ENCODE measurements at regions not wholly inside any gene's neighbourhood (a gene's known extent, or its start where the extent isn't known, plus 50 kb on each side); places are given as distances from the start of the nearest gene placed in this dataset.

- Histone ChIP-seq H2BK15ac (ENCODE audit: low read depth, low read length) (no peak overlapping the region), H3K27me3 (ENCODE audit: control insufficient read depth, insufficient read depth, low read length) (no peaks in the 10 kb centered on the region)
Observed at GRCh38 chr6:165931675-165932074, 236.0 kb downstream of the TBXT start.

More at GRCh38 chr6:165931675-165932074, 236.0 kb downstream of the TBXT start:
- intact Hi-C loops (cut with micrococcal nuclease) = no loop called here
- no peak overlapping the region for H3K4me3 ChIP-seq (ENCODE audit: insufficient read depth, low read depth, low read length)
- dilution Hi-C loops (cut with HindIII; ENCODE audit: low sequenced_read_pairs, unreplicated experiment) = no loop called here
- DNase-seq = no peak
- ATAC-seq (ENCODE audit: low read depth) = no peak
- no peak overlapping the region for H2BK20ac ChIP-seq (ENCODE audit: low read depth, low read length)
- ChIA-PET POLR2A (ENCODE audit: unreplicated experiment) (no interaction called here), CTCF (interaction anchor here (0.5 kb wide), 1 partner anchor 251 kb away, joined by 3 read pairs; no protein-coding TSS in a partner anchor)
- H3K9me3 ChIP-seq (ENCODE audit: control insufficient read depth, insufficient read depth, low read length) = no peaks in the 10 kb centered on the region; the same call in 1 of the 2 replicates
- no peak overlapping the region for H3K27ac ChIP-seq (ENCODE audit: insufficient read depth, low read length)
- WGBS, 2 experiments (ENCODE audit: extremely low coverage in 2 of 2, insufficient read length in 1 of 2) = 62% methylated on average over 5 of the region's 9 CpGs; no CpG with 5 or more reads in 1 of the 2 experiments
- no TSS peak for BruUV-seq (replicated peaks)
- no peaks in the 10 kb centered on the region for H3K9me1 ChIP-seq (ENCODE audit: insufficient read depth, low read length)
- TF ChIP-seq FOS (IDR thresholded peaks at IDR 0.05; ENCODE audit: low read depth, low read length) (no peak), POLR2A (IDR thresholded peaks at IDR 0.05; ENCODE audit: low read depth, low read length) (no peak), RCOR1 (IDR thresholded peaks at IDR 0.05; ENCODE audit: insufficient replicate concordance, low read length) (no peak), SMC3 (IDR thresholded peaks at IDR 0.05; ENCODE audit: low read depth, low read length) (no peak), CHD1 (IDR thresholded peaks at IDR 0.05; ENCODE audit: low read depth, low read length) (no peak), CTCF (conservative IDR thresholded peaks at IDR 0.05; ENCODE audit: low read depth, low read length) (no peak), MAZ (IDR thresholded peaks at IDR 0.05; ENCODE audit: borderline replicate concordance, low read depth, low read length) (no peak)
- no peak overlapping the region for H2BK5ac ChIP-seq (ENCODE audit: low read depth, low read length, poor library complexity, severe bottlenecking)
- H3K79me1 ChIP-seq (ENCODE audit: low read depth in 1 of 2, low read length in 2 of 2) = no peaks in the 10 kb centered on the region; a peak in 1 of 4 replicates
- no peaks in the 10 kb centered on the region; the same call in 1 of the 2 replicates for H4K20me1 ChIP-seq (ENCODE audit: insufficient read depth, low read length)
- H3K4ac ChIP-seq (ENCODE audit: low read depth, low read length) = no peak overlapping the region
- H3K36me3 ChIP-seq (ENCODE audit: control insufficient read depth, insufficient read depth, low read length) = peaks cover 13% of the 10 kb centered on the region
- no peak overlapping the region for H3K18ac ChIP-seq (ENCODE audit: low read depth, low read length)
- H2AK9ac ChIP-seq (replicated peaks; ENCODE audit: low read depth, low read length, poor library complexity) = no peak overlapping the region
- no peak overlapping the region for H4K91ac ChIP-seq (ENCODE audit: insufficient read depth, low read depth, low read length)
- H3K56ac ChIP-seq (ENCODE audit: extremely low read depth, insufficient read depth, low read length) = no peak overlapping the region
- H3K4me1 ChIP-seq (ENCODE audit: control insufficient read depth, insufficient read depth, low read length) = no peaks in the 10 kb centered on the region
- H2AK5ac ChIP-seq (ENCODE audit: low read depth, low read length) = no peak overlapping the region
- no peak overlapping the region for H3K9ac ChIP-seq (ENCODE audit: low read depth, low read length)
- H2AFZ ChIP-seq (replicated peaks; ENCODE audit: low read length, poor library complexity) = no peak overlapping the region
- H3K14ac ChIP-seq (replicated peaks; ENCODE audit: low read depth, low read length) = no peak overlapping the region
- H3K4me2 ChIP-seq (ENCODE audit: low read depth, low read length) = no peak overlapping the region
- no peak overlapping the region for H4K8ac ChIP-seq (ENCODE audit: low read depth in 2 of 2, low read length in 2 of 2)
- H2BK120ac ChIP-seq (ENCODE audit: low read depth, low read length) = no peak overlapping the region
- in situ Hi-C loops (cut with MboI; ENCODE audit: low sequenced_read_pairs) = no loop called here
- no peak overlapping the region for H4K5ac ChIP-seq (ENCODE audit: low read depth, low read length)
- H3K23ac ChIP-seq (ENCODE audit: low read depth, low read length) = no peak overlapping the region
